Loucy (cell line): ENCODE measurements at regions not wholly inside any gene's neighbourhood (a gene's known extent, or its start where the extent isn't known, plus 50 kb on each side); places are given as distances from the start of the nearest gene placed in this dataset.

ENCODE experiments used
- EZH2phosphoT487 ChIP-seq: fragments of 200-600 bp; IDR thresholded peaks from 2 replicates; pipeline ENCODE4 v1.6.1; 2018; ENCODE audit warnings: antibody characterized with exemption, mild to moderate bottlenecking, moderate library complexity, borderline replicate concordance
- TF ChIP-seq, protein P1 (sequence below): fragments of 200-600 bp; sonication (generic); conservative IDR thresholded peaks from 2 replicates; pipeline ENCODE4 v1.5.1; 2014; ENCODE audit warnings: mild to moderate bottlenecking, antibody characterized with exemption, low read length

DNA sequence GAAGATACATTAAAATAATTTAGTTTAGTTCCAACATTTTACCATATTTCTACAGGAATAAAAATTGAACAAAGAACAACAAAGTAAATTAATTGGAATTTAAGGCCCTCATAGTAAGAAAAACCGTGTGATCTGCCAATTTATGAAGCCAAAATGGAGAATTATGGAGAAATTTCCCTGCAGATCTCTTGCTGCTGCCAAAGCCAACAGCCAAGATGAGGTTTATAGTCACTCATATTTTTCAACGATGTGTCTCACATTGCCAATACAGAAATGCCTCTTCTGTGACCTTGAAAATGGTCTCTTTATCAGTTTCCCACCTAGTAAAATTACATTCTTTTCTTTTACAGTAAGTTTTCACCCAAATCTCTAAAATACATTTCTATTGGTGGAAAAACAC, 317.2 kb upstream of the FIGN start:
- TF ChIP-seq, protein P1, sequence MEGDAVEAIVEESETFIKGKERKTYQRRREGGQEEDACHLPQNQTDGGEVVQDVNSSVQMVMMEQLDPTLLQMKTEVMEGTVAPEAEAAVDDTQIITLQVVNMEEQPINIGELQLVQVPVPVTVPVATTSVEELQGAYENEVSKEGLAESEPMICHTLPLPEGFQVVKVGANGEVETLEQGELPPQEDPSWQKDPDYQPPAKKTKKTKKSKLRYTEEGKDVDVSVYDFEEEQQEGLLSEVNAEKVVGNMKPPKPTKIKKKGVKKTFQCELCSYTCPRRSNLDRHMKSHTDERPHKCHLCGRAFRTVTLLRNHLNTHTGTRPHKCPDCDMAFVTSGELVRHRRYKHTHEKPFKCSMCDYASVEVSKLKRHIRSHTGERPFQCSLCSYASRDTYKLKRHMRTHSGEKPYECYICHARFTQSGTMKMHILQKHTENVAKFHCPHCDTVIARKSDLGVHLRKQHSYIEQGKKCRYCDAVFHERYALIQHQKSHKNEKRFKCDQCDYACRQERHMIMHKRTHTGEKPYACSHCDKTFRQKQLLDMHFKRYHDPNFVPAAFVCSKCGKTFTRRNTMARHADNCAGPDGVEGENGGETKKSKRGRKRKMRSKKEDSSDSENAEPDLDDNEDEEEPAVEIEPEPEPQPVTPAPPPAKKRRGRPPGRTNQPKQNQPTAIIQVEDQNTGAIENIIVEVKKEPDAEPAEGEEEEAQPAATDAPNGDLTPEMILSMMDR: no peak
- no peak for TF ChIP-seq EZH2phosphoT487
